Hepatocyte (in vitro differentiated cells): ENCODE measurements at regions not wholly inside any gene's neighbourhood (a gene's known extent, or its start where the extent isn't known, plus 50 kb on each side); places are given as distances from the start of the nearest gene placed in this dataset.
"Not testable (repeated sequence)": the region's sequence is repeated elsewhere in the genome, so short reads cannot be mapped to it uniquely, and the experiment has no call there.

Experiments
- DNase-seq: peaks from one replicate; pipeline ENCODE4 v3.0.0-alpha.2; 2016; ENCODE audit warnings: low spot score
- H2AFZ ChIP-seq: fragments of 200-600 bp; sonication (generic); 2 replicates; pipeline ENCODE4 v1.6.0; 2016; ENCODE audit warnings: antibody characterized with exemption, mild to moderate bottlenecking
- H3K27ac ChIP-seq: fragments of 200-600 bp; sonication (generic); 2 replicates; pipeline ENCODE4 v1.5.1; 2016; ENCODE audit warnings: mild to moderate bottlenecking
- H3K27me3 ChIP-seq: fragments of 200-600 bp; sonication (generic); 2 replicates; pipeline ENCODE4 v1.6.1; 2016
- H3K36me3 ChIP-seq: fragments of 200-600 bp; sonication (generic); replicated peaks from 2 replicates; pipeline ENCODE4 v1.5.1; 2016; ENCODE audit warnings: low read depth; ENCODE audit not compliant: insufficient read depth
- H3K4me1 ChIP-seq: fragments of 200-600 bp; sonication (generic); 2 replicates; pipeline ENCODE4 v1.5.1; 2016; ENCODE audit warnings: mild to moderate bottlenecking, moderate library complexity; ENCODE audit not compliant: insufficient read depth
- H3K4me2 ChIP-seq: fragments of 200-600 bp; sonication (generic); 2 replicates; pipeline ENCODE4 v1.6.0; 2016
- H3K4me3 ChIP-seq: fragments of 200-600 bp; sonication (generic); 2 replicates; pipeline ENCODE4 v1.5.1; 2016; ENCODE audit warnings: mild to moderate bottlenecking
- H3K79me2 ChIP-seq: fragments of 200-600 bp; sonication (generic); 2 replicates; pipeline ENCODE4 v1.6.0; 2017; ENCODE audit warnings: mild to moderate bottlenecking
- H3K9me2 ChIP-seq: fragments of 200-600 bp; sonication (generic); replicated peaks from 2 replicates; pipeline ENCODE4 v1.6.0; 2017; ENCODE audit warnings: mild to moderate bottlenecking; ENCODE audit not compliant: insufficient read depth
- H3K9me3 ChIP-seq: fragments of 200-600 bp; sonication (generic); 2 replicates; pipeline ENCODE4 v1.5.1; 2016; ENCODE audit warnings: low read depth, mild to moderate bottlenecking
- H4K20me1 ChIP-seq: fragments of 200-600 bp; sonication (generic); 2 replicates; pipeline ENCODE4 v1.6.0; 2016; ENCODE audit warnings: mild to moderate bottlenecking; ENCODE audit not compliant: insufficient read depth, poor library complexity, severe bottlenecking
- CTCF ChIP-seq: fragments of 200-600 bp; sonication (generic); IDR thresholded peaks from 2 replicates; pipeline ENCODE4 v1.5.1; 2016; ENCODE audit warnings: antibody characterized with exemption, mild to moderate bottlenecking; ENCODE audit not compliant: poor library complexity
- EZH2 ChIP-seq: fragments of 200-600 bp; sonication (generic); IDR thresholded peaks from 2 replicates; pipeline ENCODE4 v1.6.1; 2016; ENCODE audit warnings: antibody characterized with exemption, mild to moderate bottlenecking, borderline replicate concordance
- EZH2phosphoT487 ChIP-seq: fragments of 200-600 bp; sonication (generic); IDR thresholded peaks from one replicate; pipeline ENCODE4 v1.6.1; 2018; ENCODE audit warnings: antibody characterized with exemption, mild to moderate bottlenecking, low read depth, moderate library complexity; ENCODE audit not compliant: unreplicated experiment, severe bottlenecking
- WGBS: methylation state at CpG from one replicate; pipeline ENCODE4 v1.1.6; 2016; ENCODE audit warnings: low lambda C conversion rate; ENCODE audit errors: missing lambda C conversion rate; 5-methylcytosine and 5-hydroxymethylcytosine counted together

GRCh38 chr6:135622081-135622480 lies 124.5 kb upstream of the AHI1 start:
- Histone ChIP-seq H3K79me2 (no peaks in the 10 kb centered on the region), H4K20me1 (no peaks in the 10 kb centered on the region), H3K9me2 (no peaks in the 10 kb centered on the region), H3K9me3 (no peaks in the 10 kb centered on the region), H3K4me1 (no peaks in the 10 kb centered on the region), H3K27ac (no peak overlapping the region), H3K4me2 (no peak overlapping the region), H3K36me3 (no peaks in the 10 kb centered on the region), H3K27me3 (no peaks in the 10 kb centered on the region), H3K4me3 (no peak overlapping the region), H2AFZ (no peak overlapping the region)
- WGBS, result 100% methylated on average over 1 of the region's 1 CpG
- TF ChIP-seq CTCF, result no peak
- no peak for TF ChIP-seq EZH2
- TF ChIP-seq EZH2phosphoT487, result no peak
- DNase-seq, result no peak

- H3K27ac ChIP-seq, result no peak overlapping the region
- H4K20me1 ChIP-seq, result no peaks in the 10 kb centered on the region
- no peaks in the 10 kb centered on the region for H3K4me1 ChIP-seq
- no peak overlapping the region for H3K4me3 ChIP-seq
- no peaks in the 10 kb centered on the region for H3K27me3 ChIP-seq
- no peak for TF ChIP-seq EZH2
- no peak overlapping the region for H2AFZ ChIP-seq
- H3K79me2 ChIP-seq, result no peaks in the 10 kb centered on the region
- H3K4me2 ChIP-seq, result no peak overlapping the region
- WGBS, result 80% methylated on average over 1 of the region's 1 CpG
- no peak for DNase-seq
- no peaks in the 10 kb centered on the region for H3K9me2 ChIP-seq
- H3K36me3 ChIP-seq, result no peaks in the 10 kb centered on the region
- no peaks in the 10 kb centered on the region for H3K9me3 ChIP-seq
These were observed 126.4 kb upstream of the AHI1 start for GRCh38 chr6:135623979-135624378.

- Histone ChIP-seq H3K4me3 (no peak overlapping the region), H3K9me2 (no peaks in the 10 kb centered on the region), H3K27ac (no peak overlapping the region), H3K27me3 (no peaks in the 10 kb centered on the region), H2AFZ (no peak overlapping the region), H3K36me3 (no peaks in the 10 kb centered on the region), H3K4me1 (no peaks in the 10 kb centered on the region), H3K9me3 (no peaks in the 10 kb centered on the region), H4K20me1 (no peaks in the 10 kb centered on the region), H3K4me2 (no peak overlapping the region), H3K79me2 (no peaks in the 10 kb centered on the region)
- DNase-seq, result no peak
- WGBS, result 77% methylated on average over 9 of the region's 9 CpGs
- no peak for TF ChIP-seq EZH2
- no peak for TF ChIP-seq CTCF
- TF ChIP-seq EZH2phosphoT487, result no peak
These were observed 127.1 kb upstream of the AHI1 start for GRCh38 chr6:135624402-135625295.

- H4K20me1 ChIP-seq, H3K36me3 ChIP-seq, H3K4me2 ChIP-seq, H3K27me3 ChIP-seq, DNase-seq, H2AFZ ChIP-seq, H3K4me1 ChIP-seq, H3K4me3 ChIP-seq, H3K9me3 ChIP-seq, H3K79me2 ChIP-seq, H3K9me2 ChIP-seq, H3K27ac ChIP-seq: not testable (repeated sequence)
- 87% methylated on average over 7 of the region's 7 CpGs for WGBS
These were observed 128.5 kb upstream of the AHI1 start for GRCh38 chr6:135626001-135626400.
